Gastroesophageal sphincter (tissue), 4 donors: ENCODE measurements at regions not wholly inside any gene's neighbourhood (a gene's known extent, or its start where the extent isn't known, plus 50 kb on each side); places are given as distances from the start of the nearest gene placed in this dataset.

Source experiments
- ATAC-seq: fragments of 150-250 bp; one replicate; pipeline ENCODE4 v1.9.1; 2016; ENCODE audit warnings: mild to moderate bottlenecking, moderate library complexity
- H3K27ac ChIP-seq, 4 donors: fragments of 200-600 bp; sonication (generic) in 3 of 4; 1 replicate in 3 of 4; 2 replicates in 1 of 4; pipeline ENCODE4 v1.5.1; 2016 to 2019
- H3K27me3 ChIP-seq: fragments of 200-600 bp; sonication (generic); one replicate; pipeline ENCODE4 v1.5.1; 2019
- H3K36me3 ChIP-seq, 2 donors: fragments of 200-600 bp; sonication (generic); one replicate each; pipeline ENCODE4 v1.5.1; 2019; ENCODE audit warnings: control low read depth in 1 of 2
- H3K4me1 ChIP-seq, 3 donors: fragments of 200-600 bp; sonication (generic); 1 replicate in 2 of 3; 2 replicates in 1 of 3; pipeline ENCODE4 v1.5.1; 2016 to 2019; ENCODE audit warnings: control low read depth in 2 of 3
- H3K4me3 ChIP-seq, 2 donors: fragments of 200-600 bp; sonication (generic); one replicate each; pipeline ENCODE4 v1.5.1; 2019; ENCODE audit warnings: mild to moderate bottlenecking in 1 of 2, moderate library complexity in 1 of 2
- H3K9me3 ChIP-seq, 3 donors: fragments of 200-600 bp; sonication (generic); one replicate each; pipeline ENCODE4 v1.5.1; 2017 to 2019; ENCODE audit warnings: control low read depth in 2 of 3
- EP300 ChIP-seq: sonication (generic); formaldehyde crosslinking; IDR thresholded peaks from one replicate; pipeline ENCODE4 v1.6.1; 2017; ENCODE audit warnings: antibody characterized with exemption, mild to moderate bottlenecking
- POLR2A ChIP-seq, 2 donors: fragments of 450-650 bp; IDR thresholded peaks; one replicate each; pipeline ENCODE4 v1.6.1; 2017; ENCODE audit warnings: antibody characterized with exemption in 2 of 2, mild to moderate bottlenecking in 2 of 2, moderate library complexity in 1 of 2
- POLR2AphosphoS5 ChIP-seq: sonication (generic); formaldehyde crosslinking; IDR thresholded peaks from one replicate; pipeline ENCODE4 v1.6.1; 2017; ENCODE audit warnings: antibody characterized with exemption
- WGBS, 2 donors: methylation state at CpG; one replicate each; pipeline ENCODE4 v1.1.5; 2018; ENCODE audit warnings: low coverage in 1 of 2; 5-methylcytosine and 5-hydroxymethylcytosine counted together
- TF ChIP-seq, protein P1 (sequence below), 4 experiments: fragments of 200-600 bp in 2 of 4; fragments of 450-650 bp in 2 of 4; sonication (generic) in 1 of 4; IDR thresholded peaks; one replicate each; pipeline ENCODE4 v1.5.1; 2017 to 2019; ENCODE audit warnings: antibody characterized with exemption in 4 of 4, mild to moderate bottlenecking in 2 of 4, moderate library complexity in 2 of 4

DNA sequence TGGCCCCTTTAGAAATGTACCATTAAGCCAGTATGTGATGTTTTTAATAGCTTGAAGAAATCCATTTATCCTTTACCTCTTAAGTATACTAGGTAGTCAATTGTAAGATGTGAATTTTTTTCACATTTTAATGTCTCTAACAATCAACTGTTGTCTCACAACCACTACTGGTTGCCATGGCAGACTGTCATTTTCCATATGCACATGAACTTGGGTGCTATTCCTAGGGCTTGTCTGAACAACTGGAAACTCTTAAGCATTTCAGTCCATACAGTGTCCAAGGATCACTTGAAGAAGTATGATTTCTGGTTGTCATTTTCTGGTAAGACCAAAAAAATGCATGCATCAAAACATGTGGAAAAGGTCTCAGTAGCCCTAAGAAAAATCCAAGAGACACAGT lies 315.1 kb downstream of the HHIPL2 start:
- no peaks in the 10 kb centered on the region for H3K9me3 ChIP-seq
- H3K4me1 ChIP-seq = no peaks in the 10 kb centered on the region
- H3K4me3 ChIP-seq = no peak overlapping the region
- no peaks in the 10 kb centered on the region for H3K36me3 ChIP-seq
- H3K27ac ChIP-seq = no peak overlapping the region
- no peak for ATAC-seq
- no peak for TF ChIP-seq POLR2A (IDR thresholded peaks at IDR 0.05)
- TF ChIP-seq EP300 = no peak
- TF ChIP-seq POLR2AphosphoS5 = no peak
- TF ChIP-seq, protein P1, sequence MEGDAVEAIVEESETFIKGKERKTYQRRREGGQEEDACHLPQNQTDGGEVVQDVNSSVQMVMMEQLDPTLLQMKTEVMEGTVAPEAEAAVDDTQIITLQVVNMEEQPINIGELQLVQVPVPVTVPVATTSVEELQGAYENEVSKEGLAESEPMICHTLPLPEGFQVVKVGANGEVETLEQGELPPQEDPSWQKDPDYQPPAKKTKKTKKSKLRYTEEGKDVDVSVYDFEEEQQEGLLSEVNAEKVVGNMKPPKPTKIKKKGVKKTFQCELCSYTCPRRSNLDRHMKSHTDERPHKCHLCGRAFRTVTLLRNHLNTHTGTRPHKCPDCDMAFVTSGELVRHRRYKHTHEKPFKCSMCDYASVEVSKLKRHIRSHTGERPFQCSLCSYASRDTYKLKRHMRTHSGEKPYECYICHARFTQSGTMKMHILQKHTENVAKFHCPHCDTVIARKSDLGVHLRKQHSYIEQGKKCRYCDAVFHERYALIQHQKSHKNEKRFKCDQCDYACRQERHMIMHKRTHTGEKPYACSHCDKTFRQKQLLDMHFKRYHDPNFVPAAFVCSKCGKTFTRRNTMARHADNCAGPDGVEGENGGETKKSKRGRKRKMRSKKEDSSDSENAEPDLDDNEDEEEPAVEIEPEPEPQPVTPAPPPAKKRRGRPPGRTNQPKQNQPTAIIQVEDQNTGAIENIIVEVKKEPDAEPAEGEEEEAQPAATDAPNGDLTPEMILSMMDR (IDR thresholded peaks at IDR 0.05) = no peak
- H3K27me3 ChIP-seq = no peaks in the 10 kb centered on the region

DNA sequence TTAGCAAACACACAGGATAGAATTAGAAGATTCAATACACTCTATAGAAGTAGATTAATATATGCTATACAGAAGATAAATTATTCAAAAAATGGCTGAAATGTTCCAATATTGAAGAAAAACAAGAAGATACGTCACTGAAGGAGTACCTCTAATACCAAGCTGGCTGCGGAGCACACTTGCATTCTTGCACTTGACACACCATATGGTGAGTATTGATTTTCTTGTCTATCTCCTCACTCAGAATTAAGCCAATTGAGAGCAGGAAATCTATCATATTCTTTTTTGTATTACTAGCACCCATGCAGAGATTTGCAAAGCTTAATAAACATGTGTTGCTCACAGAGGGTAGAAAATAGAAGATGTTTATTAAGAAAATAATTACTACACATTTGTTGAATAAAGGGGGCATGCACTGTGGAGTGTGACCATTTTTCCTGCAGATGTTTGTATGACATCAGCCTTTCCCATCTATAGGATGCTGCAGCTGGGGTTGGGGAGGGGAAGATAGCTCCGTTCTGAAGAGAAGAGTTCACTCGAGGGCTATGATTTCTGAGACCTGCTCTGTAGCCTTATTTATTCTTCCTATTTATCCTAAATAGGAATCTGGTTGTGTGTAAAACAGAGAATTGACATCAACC lies 318.1 kb downstream of the HHIPL2 start:
- WGBS, 2 donors = 69 to 75% methylated on average over 4 of the region's 4 CpGs
- no peak overlapping the region for H3K4me3 ChIP-seq
- H3K9me3 ChIP-seq = no peaks in the 10 kb centered on the region
- no peaks in the 10 kb centered on the region for H3K36me3 ChIP-seq
- peaks cover 2 to 13% (median 3%) of the 10 kb centered on the region in 3 donors for H3K4me1 ChIP-seq
- H3K27ac ChIP-seq = no peak overlapping the region
- TF ChIP-seq POLR2A (IDR thresholded peaks at IDR 0.05) (no peak), EP300 (no peak), POLR2AphosphoS5 (no peak)
- TF ChIP-seq, protein P1 (IDR thresholded peaks at IDR 0.05) = no peak
- no peaks in the 10 kb centered on the region for H3K27me3 ChIP-seq
- ATAC-seq = no peak

DNA sequence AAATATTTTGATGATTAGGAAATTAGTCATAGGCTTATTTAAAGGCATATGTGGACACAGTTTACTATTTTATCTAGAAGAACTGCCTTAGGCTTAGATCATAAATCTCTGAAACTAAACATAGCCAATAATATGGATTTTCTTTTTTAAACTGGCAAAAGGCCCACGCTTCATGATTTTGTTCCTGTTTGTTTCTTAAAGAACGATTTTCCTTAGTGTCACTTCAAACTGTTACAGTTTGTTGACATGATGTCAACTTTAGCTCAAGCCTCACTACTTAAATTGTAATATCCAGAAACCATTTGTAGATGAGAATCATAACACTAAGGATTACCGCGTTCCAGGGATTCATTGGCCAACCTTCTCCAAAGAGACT lies 322.6 kb downstream of the HHIPL2 start:
- 40 to 46% methylated on average over 4 of the region's 4 CpGs for WGBS, 2 donors
- H3K4me3 ChIP-seq = no peak overlapping the region
- H3K27ac ChIP-seq = no peak overlapping the region
- H3K4me1 ChIP-seq = peaks cover 2 to 20% (median 3%) of the 10 kb centered on the region in 3 donors
- TF ChIP-seq POLR2A (IDR thresholded peaks at IDR 0.05) (no peak), POLR2AphosphoS5 (no peak), EP300 (no peak)
- TF ChIP-seq, protein P1 (IDR thresholded peaks at IDR 0.05) = no peak
- no peaks in the 10 kb centered on the region for H3K27me3 ChIP-seq
- no peaks in the 10 kb centered on the region for H3K36me3 ChIP-seq
- H3K9me3 ChIP-seq = no peaks in the 10 kb centered on the region
- no peak for ATAC-seq

DNA sequence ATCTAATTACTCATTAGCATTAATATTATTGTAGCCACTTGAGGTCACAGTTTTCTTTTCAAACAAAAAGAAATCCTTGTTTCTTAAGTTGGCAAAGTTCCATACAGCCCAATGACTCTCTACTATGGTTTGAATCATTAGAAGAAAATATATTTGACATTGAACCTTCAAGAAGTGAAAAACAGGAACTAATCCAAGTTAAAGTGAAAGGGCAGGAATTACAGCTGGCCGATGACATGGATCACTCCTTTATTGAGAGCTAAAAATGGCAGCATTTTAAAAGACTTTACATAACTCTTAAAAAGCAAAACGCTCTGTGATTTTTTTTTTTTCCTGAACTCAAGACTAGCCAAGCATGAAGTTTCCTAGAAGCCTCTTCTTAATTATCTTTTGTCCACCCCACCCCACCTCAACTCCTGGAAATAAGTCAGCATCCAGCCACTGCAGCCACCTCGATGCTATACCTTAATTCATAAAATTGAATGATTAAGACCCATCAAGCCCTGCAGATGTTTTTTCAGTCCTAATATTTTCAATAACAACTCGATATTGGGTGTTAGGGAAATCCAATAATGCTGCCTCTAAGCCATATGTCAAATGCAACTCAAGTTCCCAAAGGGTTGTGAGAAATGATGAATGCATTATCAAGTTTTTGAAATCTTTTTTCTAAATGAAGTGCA lies 323.1 kb downstream of the HHIPL2 start:
- no peak overlapping the region for H3K27ac ChIP-seq
- no peaks in the 10 kb centered on the region for H3K36me3 ChIP-seq
- peaks cover 2 to 20% (median 3%) of the 10 kb centered on the region in 3 donors for H3K4me1 ChIP-seq
- 10 to 17% methylated on average over 3 to 4 of the region's 4 CpGs for WGBS, 2 donors
- H3K4me3 ChIP-seq = no peak overlapping the region
- no peak for ATAC-seq
- no peaks in the 10 kb centered on the region for H3K27me3 ChIP-seq
- TF ChIP-seq EP300 = no peak
- H3K9me3 ChIP-seq = peaks cover 0 to 1% (median 0%) of the 10 kb centered on the region in 3 donors

DNA sequence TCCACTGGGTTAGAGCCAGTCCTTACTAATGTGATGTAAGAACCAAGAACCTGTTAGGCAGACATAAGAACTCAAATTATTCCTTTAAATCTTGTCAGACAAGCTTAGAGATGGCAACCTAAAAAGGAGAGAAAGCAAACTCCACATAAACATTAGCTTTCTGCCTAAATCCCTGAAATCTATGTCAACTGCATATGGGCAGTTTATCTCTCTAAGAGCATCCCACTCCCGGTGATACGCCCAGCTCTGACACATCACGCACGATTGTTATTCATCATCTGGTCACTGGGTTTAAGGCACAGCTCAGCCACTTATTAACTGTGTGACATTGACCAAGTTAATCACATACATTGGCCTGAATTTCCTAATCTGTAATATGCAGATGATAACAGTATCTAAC lies 323.7 kb downstream of the HHIPL2 start:
- no peak for ATAC-seq
- 53 to 54% methylated on average over 4 of the region's 4 CpGs for WGBS, 2 donors
- Histone ChIP-seq H3K4me1 (peaks cover 2 to 20% (median 3%) of the 10 kb centered on the region in 3 donors), H3K36me3 (no peaks in the 10 kb centered on the region), H3K27me3 (no peaks in the 10 kb centered on the region), H3K4me3 (no peak overlapping the region), H3K27ac (no peak overlapping the region), H3K9me3 (peaks cover 0 to 7% (median 0%) of the 10 kb centered on the region in 3 donors)
- TF ChIP-seq POLR2AphosphoS5 (no peak), POLR2A (IDR thresholded peaks at IDR 0.05) (no peak), EP300 (no peak)
- TF ChIP-seq, protein P1 (IDR thresholded peaks at IDR 0.05) = no peak
